HEK293 (cell line): ENCODE measurements at regions not wholly inside any gene's neighbourhood (a gene's known extent, or its start where the extent isn't known, plus 50 kb on each side); places are given as distances from the start of the nearest gene placed in this dataset.

Experiments
- CTCF ChIA-PET: fragments of 350-600 bp; formaldehyde crosslinking; extraction: SDS; loops from one replicate; lab custom pipeline; 2021; ENCODE audit warnings: antibody characterized with exemption; lab: Yijun Ruan, JAX
- POLR2A ChIA-PET: fragments of 300-600 bp; formaldehyde crosslinking; extraction: SDS; loops from one replicate; lab custom pipeline; 2020; ENCODE audit warnings: antibody characterized with exemption, inconsistent platforms; lab: Yijun Ruan, JAX
- H3K27ac ChIP-seq: fragments of 200-500 bp; sonication (Bioruptor generic); 2 replicates; pipeline ENCODE4 v1.5.1; 2014; ENCODE audit warnings: low read depth, low read length, control low read depth, inconsistent platforms; ENCODE audit errors: extremely low read depth
- H3K36me3 ChIP-seq, 2 experiments: fragments of 200-500 bp in 1 of 2; sonication (Bioruptor generic) in 1 of 2; 1 replicate in 1 of 2; 2 replicates in 1 of 2; pipeline ENCODE4 v1.5.1; 2014 to 2017; ENCODE audit warnings: inconsistent platforms in 2 of 2, low read length in 2 of 2; ENCODE audit not compliant: control insufficient read depth in 2 of 2, insufficient read depth in 1 of 2
- H3K4me1 ChIP-seq: fragments of 200-500 bp; sonication (Bioruptor generic); 2 replicates; pipeline ENCODE4 v1.5.1; 2014; ENCODE audit warnings: mild to moderate bottlenecking, low read length, inconsistent platforms; ENCODE audit not compliant: control insufficient read depth, insufficient read depth
- H3K4me3 ChIP-seq: 2 replicates; pipeline ENCODE4 v1.5.1; 2011; ENCODE audit warnings: low read depth, mild to moderate bottlenecking, control low read depth, low read length, moderate library complexity
- H3K9me3 ChIP-seq: fragments of 200-500 bp; sonication (Bioruptor generic); 2 replicates; pipeline ENCODE4 v1.5.1; 2014; ENCODE audit warnings: low read depth, low read length, inconsistent platforms; ENCODE audit not compliant: control insufficient read depth, insufficient read depth
- GFI1B ChIP-seq: fragments of 450-650 bp; formaldehyde crosslinking; IDR thresholded peaks from 2 replicates; pipeline ENCODE4 v1.5.1; 2016; ENCODE audit warnings: missing biosample characterization, missing genetic modification characterization
- MZF1 ChIP-seq: fragments of 450-650 bp; formaldehyde crosslinking; IDR thresholded peaks from 2 replicates; pipeline ENCODE4 v1.5.1; 2017; ENCODE audit warnings: missing biosample characterization, missing genetic modification characterization, borderline replicate concordance
- ZBTB20 ChIP-seq: fragments of 450-650 bp; formaldehyde crosslinking; IDR thresholded peaks from 2 replicates; pipeline ENCODE4 v1.5.1; 2016; ENCODE audit warnings: missing biosample characterization, missing genetic modification characterization
- ZNF121 ChIP-seq: fragments of 450-650 bp; formaldehyde crosslinking; IDR thresholded peaks from 2 replicates; pipeline ENCODE4 v1.5.1; 2016; ENCODE audit warnings: missing biosample characterization, missing genetic modification characterization
- ZNF132 ChIP-seq: fragments of 450-650 bp; formaldehyde crosslinking; IDR thresholded peaks from 2 replicates; pipeline ENCODE4 v1.5.1; 2017; ENCODE audit warnings: missing biosample characterization, missing genetic modification characterization, borderline replicate concordance
- ZNF202 ChIP-seq: fragments of 450-650 bp; formaldehyde crosslinking; IDR thresholded peaks from 2 replicates; pipeline ENCODE4 v1.5.1; 2016; ENCODE audit warnings: missing biosample characterization, missing genetic modification characterization, borderline replicate concordance
- ZNF248 ChIP-seq: fragments of 450-650 bp; formaldehyde crosslinking; IDR thresholded peaks from 2 replicates; pipeline ENCODE4 v1.5.1; 2017; ENCODE audit warnings: missing biosample characterization, missing genetic modification characterization
- ZNF292 ChIP-seq: fragments of 450-650 bp; formaldehyde crosslinking; IDR thresholded peaks from 2 replicates; pipeline ENCODE4 v1.5.1; 2016; ENCODE audit warnings: low read depth, missing biosample characterization, missing genetic modification characterization, borderline replicate concordance
- ZNF391 ChIP-seq: fragments of 450-650 bp; formaldehyde crosslinking; IDR thresholded peaks from 2 replicates; pipeline ENCODE4 v1.5.1; 2016; ENCODE audit warnings: low read depth, missing biosample characterization, missing genetic modification characterization, borderline replicate concordance
- ZNF548 ChIP-seq: fragments of 450-650 bp; formaldehyde crosslinking; IDR thresholded peaks from 2 replicates; pipeline ENCODE4 v1.5.1; 2016; ENCODE audit warnings: missing biosample characterization, missing genetic modification characterization
- ZNF677 ChIP-seq: fragments of 450-650 bp; IDR thresholded peaks from 2 replicates; pipeline ENCODE4 v1.5.0; 2018; ENCODE audit warnings: missing biosample characterization, mild to moderate bottlenecking, missing genetic modification characterization, moderate library complexity
- ZNF704 ChIP-seq: fragments of 450-650 bp; formaldehyde crosslinking; IDR thresholded peaks from 2 replicates; pipeline ENCODE4 v1.5.1; 2016; ENCODE audit warnings: missing biosample characterization, missing genetic modification characterization
- ZNF776 ChIP-seq: fragments of 450-650 bp; formaldehyde crosslinking; IDR thresholded peaks from 2 replicates; pipeline ENCODE4 v1.5.0; 2017; ENCODE audit warnings: missing biosample characterization, missing genetic modification characterization, borderline replicate concordance
- ZNF830 ChIP-seq: fragments of 450-650 bp; IDR thresholded peaks from 2 replicates; pipeline ENCODE4 v1.5.0; 2018; ENCODE audit warnings: missing biosample characterization, missing genetic modification characterization, low read depth, mild to moderate bottlenecking, moderate library complexity
- ZNF843 ChIP-seq: fragments of 450-650 bp; formaldehyde crosslinking; IDR thresholded peaks from 2 replicates; pipeline ENCODE4 v1.5.1; 2016; ENCODE audit warnings: missing biosample characterization, missing genetic modification characterization
- TF ChIP-seq, protein P1 (sequence below): fragments of 450-650 bp; formaldehyde crosslinking; IDR thresholded peaks from 2 replicates; pipeline ENCODE4 v1.5.1; 2016; ENCODE audit warnings: missing biosample characterization, missing genetic modification characterization
- TF ChIP-seq, protein P2 (sequence below): fragments of 450-650 bp; formaldehyde crosslinking; conservative IDR thresholded peaks from 2 replicates; pipeline ENCODE4 v1.5.1; 2016; ENCODE audit warnings: low read depth, missing biosample characterization, missing genetic modification characterization
- TF ChIP-seq, protein P3 (sequence below): fragments of 450-650 bp; formaldehyde crosslinking; IDR thresholded peaks from 2 replicates; pipeline ENCODE4 v1.5.1; 2016; ENCODE audit warnings: missing biosample characterization, missing genetic modification characterization

DNA sequence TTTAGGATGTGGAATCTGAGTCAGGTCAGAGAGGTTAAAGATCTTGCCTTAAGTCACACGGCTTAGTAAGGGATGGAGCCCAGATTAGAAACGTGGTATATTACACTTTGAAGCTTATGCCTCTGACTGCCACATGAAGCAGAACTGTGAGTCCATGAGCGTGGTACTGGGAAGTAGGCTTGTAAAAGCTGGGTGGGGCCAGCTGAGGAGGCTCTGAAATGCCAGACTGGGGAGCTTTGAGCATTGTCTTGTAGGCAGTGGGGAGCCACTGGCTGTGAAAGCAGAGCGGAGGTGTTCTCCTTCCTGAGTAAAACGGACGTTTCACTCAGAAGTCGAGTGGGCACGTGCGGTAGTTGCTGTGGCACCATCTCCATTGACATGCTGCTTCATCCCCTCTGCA lies 72.6 kb upstream of the USP24 start:
- H3K4me3 ChIP-seq = no peak overlapping the region
- ChIA-PET CTCF (interaction anchor here (0.5 to 1.7 kb wide), 2 partner anchors 13 to 1297 kb away, joined by 3 to 6 read pairs; no protein-coding TSS in a partner anchor), POLR2A (no interaction called here)

More for the DNA sequence above, 72.6 kb upstream of the USP24 start:
- Histone ChIP-seq H3K27ac (no peak overlapping the region), H3K9me3 (no peaks in the 10 kb centered on the region), H3K4me1 (no peaks in the 10 kb centered on the region), H3K36me3 (no peaks in the 10 kb centered on the region)
- no peak for TF ChIP-seq ZNF391 (tag by site-specific recombination)
- TF ChIP-seq, protein P1, sequence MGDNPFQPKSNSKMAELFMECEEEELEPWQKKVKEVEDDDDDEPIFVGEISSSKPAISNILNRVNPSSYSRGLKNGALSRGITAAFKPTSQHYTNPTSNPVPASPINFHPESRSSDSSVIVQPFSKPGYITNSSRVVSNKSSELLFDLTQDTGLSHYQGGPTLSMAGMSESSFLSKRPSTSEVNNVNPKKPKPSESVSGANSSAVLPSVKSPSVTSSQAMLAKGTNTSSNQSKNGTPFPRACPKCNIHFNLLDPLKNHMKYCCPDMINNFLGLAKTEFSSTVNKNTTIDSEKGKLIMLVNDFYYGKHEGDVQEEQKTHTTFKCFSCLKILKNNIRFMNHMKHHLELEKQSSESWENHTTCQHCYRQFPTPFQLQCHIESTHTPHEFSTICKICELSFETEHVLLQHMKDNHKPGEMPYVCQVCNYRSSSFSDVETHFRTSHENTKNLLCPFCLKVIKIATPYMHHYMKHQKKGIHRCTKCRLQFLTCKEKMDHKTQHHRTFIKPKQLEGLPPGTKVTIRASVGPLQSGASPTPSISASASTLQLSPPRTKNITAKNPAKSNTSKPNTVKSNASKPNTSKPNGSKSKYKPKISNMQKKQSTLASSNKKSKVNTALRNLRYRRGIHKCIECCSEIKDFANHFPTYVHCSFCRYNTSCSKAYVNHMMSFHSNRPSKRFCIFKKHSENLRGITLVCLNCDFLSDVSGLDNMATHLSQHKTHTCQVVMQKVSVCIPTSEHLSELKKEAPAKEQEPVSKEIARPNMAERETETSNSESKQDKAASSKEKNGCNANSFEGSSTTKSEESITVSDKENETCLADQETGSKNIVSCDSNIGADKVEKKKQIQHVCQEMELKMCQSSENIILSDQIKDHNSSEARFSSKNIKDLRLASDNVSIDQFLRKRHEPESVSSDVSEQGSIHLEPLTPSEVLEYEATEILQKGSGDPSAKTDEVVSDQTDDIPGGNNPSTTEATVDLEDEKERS (tag by site-specific recombination) = no peak
- TF ChIP-seq ZNF677 (tag by site-specific recombination) = no peak
- TF ChIP-seq, protein P2, sequence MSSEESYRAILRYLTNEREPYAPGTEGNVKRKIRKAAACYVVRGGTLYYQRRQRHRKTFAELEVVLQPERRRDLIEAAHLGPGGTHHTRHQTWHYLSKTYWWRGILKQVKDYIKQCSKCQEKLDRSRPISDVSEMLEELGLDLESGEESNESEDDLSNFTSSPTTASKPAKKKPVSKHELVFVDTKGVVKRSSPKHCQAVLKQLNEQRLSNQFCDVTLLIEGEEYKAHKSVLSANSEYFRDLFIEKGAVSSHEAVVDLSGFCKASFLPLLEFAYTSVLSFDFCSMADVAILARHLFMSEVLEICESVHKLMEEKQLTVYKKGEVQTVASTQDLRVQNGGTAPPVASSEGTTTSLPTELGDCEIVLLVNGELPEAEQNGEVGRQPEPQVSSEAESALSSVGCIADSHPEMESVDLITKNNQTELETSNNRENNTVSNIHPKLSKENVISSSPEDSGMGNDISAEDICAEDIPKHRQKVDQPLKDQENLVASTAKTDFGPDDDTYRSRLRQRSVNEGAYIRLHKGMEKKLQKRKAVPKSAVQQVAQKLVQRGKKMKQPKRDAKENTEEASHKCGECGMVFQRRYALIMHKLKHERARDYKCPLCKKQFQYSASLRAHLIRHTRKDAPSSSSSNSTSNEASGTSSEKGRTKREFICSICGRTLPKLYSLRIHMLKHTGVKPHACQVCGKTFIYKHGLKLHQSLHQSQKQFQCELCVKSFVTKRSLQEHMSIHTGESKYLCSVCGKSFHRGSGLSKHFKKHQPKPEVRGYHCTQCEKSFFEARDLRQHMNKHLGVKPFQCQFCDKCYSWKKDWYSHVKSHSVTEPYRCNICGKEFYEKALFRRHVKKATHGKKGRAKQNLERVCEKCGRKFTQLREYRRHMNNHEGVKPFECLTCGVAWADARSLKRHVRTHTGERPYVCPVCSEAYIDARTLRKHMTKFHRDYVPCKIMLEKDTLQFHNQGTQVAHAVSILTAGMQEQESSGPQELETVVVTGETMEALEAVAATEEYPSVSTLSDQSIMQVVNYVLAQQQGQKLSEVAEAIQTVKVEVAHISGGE (tag by site-specific recombination) = no peak
- no peak for TF ChIP-seq ZNF202
- no peak for TF ChIP-seq ZNF132 (tag by site-specific recombination)
- no peak for TF ChIP-seq ZNF121 (tag by site-specific recombination)
- no peak for TF ChIP-seq ZNF843 (tag by site-specific recombination)
- no peak for TF ChIP-seq ZNF548
- TF ChIP-seq ZNF248 = no peak
- TF ChIP-seq, protein P3, sequence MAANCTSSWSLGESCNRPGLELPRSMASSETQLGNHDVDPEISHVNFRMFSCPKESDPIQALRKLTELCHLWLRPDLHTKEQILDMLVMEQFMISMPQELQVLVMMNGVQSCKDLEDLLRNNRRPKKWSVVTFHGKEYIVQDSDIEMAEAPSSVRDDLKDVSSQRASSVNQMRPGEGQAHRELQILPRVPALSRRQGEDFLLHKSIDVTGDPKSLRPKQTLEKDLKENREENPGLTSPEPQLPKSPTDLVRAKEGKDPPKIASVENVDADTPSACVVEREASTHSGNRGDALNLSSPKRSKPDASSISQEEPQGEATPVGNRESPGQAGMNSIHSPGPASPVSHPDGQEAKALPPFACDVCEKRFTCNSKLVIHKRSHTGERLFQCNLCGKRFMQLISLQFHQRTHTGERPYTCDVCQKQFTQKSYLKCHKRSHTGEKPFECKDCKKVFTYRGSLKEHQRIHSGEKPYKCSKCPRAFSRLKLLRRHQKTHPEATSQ = no peak
- TF ChIP-seq ZBTB20 (tag by site-specific recombination) = no peak
- TF ChIP-seq MZF1 = no peak
- TF ChIP-seq ZNF704 (tag by site-specific recombination) = no peak
- no peak for TF ChIP-seq ZNF292 (tag by site-specific recombination)
- no peak for TF ChIP-seq GFI1B
- TF ChIP-seq ZNF776 = no peak
- no peak for TF ChIP-seq ZNF830 (tag by site-specific recombination)
